Loucy (cell line): ENCODE measurements at regions not wholly inside any gene's neighbourhood (a gene's known extent, or its start where the extent isn't known, plus 50 kb on each side); places are given as distances from the start of the nearest gene placed in this dataset.

Experiments used
- H2AFZ ChIP-seq: fragments of 200-600 bp; sonication (generic); 2 replicates; pipeline ENCODE4 v1.6.0; 2016; ENCODE audit warnings: antibody characterized with exemption, mild to moderate bottlenecking, low read length, moderate library complexity
- H3F3A ChIP-seq: fragments of 200-600 bp; 2 replicates; pipeline ENCODE4 v1.6.0; 2016; ENCODE audit warnings: antibody characterized with exemption, low read depth, mild to moderate bottlenecking
- H3K27me3 ChIP-seq: fragments of 200-600 bp; sonication (generic); 2 replicates; pipeline ENCODE4 v1.6.1; 2014; ENCODE audit warnings: low read length, mild to moderate bottlenecking; ENCODE audit not compliant: insufficient read depth, poor library complexity, severe bottlenecking
- H3K36me3 ChIP-seq: fragments of 200-600 bp; sonication (generic); 2 replicates; pipeline ENCODE4 v1.6.1; 2016; ENCODE audit warnings: low read length; ENCODE audit not compliant: insufficient read depth
- H3K4me1 ChIP-seq: fragments of 200-600 bp; sonication (generic); 2 replicates; pipeline ENCODE4 v1.5.1; 2014; ENCODE audit warnings: low read length, mild to moderate bottlenecking; ENCODE audit not compliant: insufficient read depth, poor library complexity, severe bottlenecking
- H3K4me2 ChIP-seq: fragments of 200-600 bp; sonication (generic); 2 replicates; pipeline ENCODE4 v1.6.0; 2014; ENCODE audit warnings: antibody characterized with exemption, low read length, low read depth, mild to moderate bottlenecking; ENCODE audit not compliant: poor library complexity, severe bottlenecking
- H3K4me3 ChIP-seq: fragments of 200-600 bp; sonication (generic); 2 replicates; pipeline ENCODE4 v1.5.1; 2014; ENCODE audit warnings: low read length, mild to moderate bottlenecking, mixed read lengths; ENCODE audit not compliant: poor library complexity, severe bottlenecking
- H3K79me2 ChIP-seq: fragments of 200-600 bp; sonication (generic); 2 replicates; pipeline ENCODE4 v1.6.1; 2014; ENCODE audit warnings: low read length; ENCODE audit not compliant: insufficient read depth
- H3K9ac ChIP-seq: fragments of 200-600 bp; sonication (generic); 2 replicates; pipeline ENCODE4 v1.6.0; 2014; ENCODE audit warnings: mild to moderate bottlenecking, low read depth, low read length, moderate library complexity; ENCODE audit not compliant: poor library complexity, severe bottlenecking
- H3K9me2 ChIP-seq: fragments of 200-600 bp; sonication (generic); replicated peaks from 2 replicates; pipeline ENCODE4 v1.6.1; 2016; ENCODE audit warnings: low read depth, low read length, mixed read lengths
- H3K9me3 ChIP-seq: fragments of 200-600 bp; sonication (generic); 2 replicates; pipeline ENCODE4 v1.6.1; 2014; ENCODE audit warnings: mild to moderate bottlenecking, antibody characterized with exemption, low read length, low read depth; ENCODE audit not compliant: insufficient read depth
- H4K20me1 ChIP-seq: fragments of 200-600 bp; sonication (generic); 2 replicates; pipeline ENCODE4 v1.6.0; 2014; ENCODE audit warnings: antibody characterized with exemption, low read length, mild to moderate bottlenecking; ENCODE audit not compliant: insufficient read depth, poor library complexity, severe bottlenecking
- CTCF ChIP-seq: fragments of 200-600 bp; sonication (generic); conservative IDR thresholded peaks from 2 replicates; pipeline ENCODE4 v1.5.1; 2014; ENCODE audit warnings: mild to moderate bottlenecking, antibody characterized with exemption, low read length
- EZH2phosphoT487 ChIP-seq: fragments of 200-600 bp; IDR thresholded peaks from 2 replicates; pipeline ENCODE4 v1.6.1; 2018; ENCODE audit warnings: antibody characterized with exemption, mild to moderate bottlenecking, moderate library complexity, borderline replicate concordance

- Histone ChIP-seq H3F3A (no peaks in the 10 kb centered on the region), H3K79me2 (no peaks in the 10 kb centered on the region), H3K36me3 (no peaks in the 10 kb centered on the region), H3K9me2 (no peaks in the 10 kb centered on the region), H2AFZ (no peak overlapping the region), H3K9me3 (peaks cover 3% of the 10 kb centered on the region; the same call in 1 of the 2 replicates), H4K20me1 (no peaks in the 10 kb centered on the region), H3K27me3 (no peaks in the 10 kb centered on the region), H3K9ac (no peak overlapping the region), H3K4me3 (no peak overlapping the region), H3K4me1 (no peaks in the 10 kb centered on the region), H3K4me2 (no peak overlapping the region)
- TF ChIP-seq CTCF (no peak), EZH2phosphoT487 (no peak)
Observed at GRCh38 chr1:4317207-4317606, 337.2 kb upstream of the AJAP1 start.

- Histone ChIP-seq H2AFZ (no peak overlapping the region), H3K27me3 (no peaks in the 10 kb centered on the region), H3K4me1 (no peaks in the 10 kb centered on the region), H3K36me3 (no peaks in the 10 kb centered on the region), H3K9ac (no peak overlapping the region), H3K4me2 (no peak overlapping the region), H3K9me2 (no peaks in the 10 kb centered on the region), H4K20me1 (no peaks in the 10 kb centered on the region), H3K79me2 (no peaks in the 10 kb centered on the region), H3K4me3 (no peak overlapping the region), H3K9me3 (no peaks in the 10 kb centered on the region; the same call in 1 of the 2 replicates), H3F3A (no peaks in the 10 kb centered on the region)
- no peak for TF ChIP-seq CTCF
- TF ChIP-seq EZH2phosphoT487: no peak
Observed at GRCh38 chr1:4318720-4319119, 335.7 kb upstream of the AJAP1 start.

- no peaks in the 10 kb centered on the region; the same call in 1 of the 2 replicates for H3K9me3 ChIP-seq
- H4K20me1 ChIP-seq: no peaks in the 10 kb centered on the region
- H3K36me3 ChIP-seq: no peaks in the 10 kb centered on the region
- no peaks in the 10 kb centered on the region for H3K9me2 ChIP-seq
- H3K4me1 ChIP-seq: no peaks in the 10 kb centered on the region
- TF ChIP-seq EZH2phosphoT487: no peak
- no peak for TF ChIP-seq CTCF
- H3K9ac ChIP-seq: no peak overlapping the region
- H3K4me2 ChIP-seq: no peak overlapping the region
- H3K79me2 ChIP-seq: no peaks in the 10 kb centered on the region
- H3F3A ChIP-seq: no peaks in the 10 kb centered on the region
- no peaks in the 10 kb centered on the region for H3K27me3 ChIP-seq
- no peak overlapping the region for H3K4me3 ChIP-seq
- no peak overlapping the region for H2AFZ ChIP-seq
Observed at GRCh38 chr1:4319496-4319895, 334.9 kb upstream of the AJAP1 start.
